Astrocyte (in vitro differentiated cells and primary cell): ENCODE measurements at regions not wholly inside any gene's neighbourhood (a gene's known extent, or its start where the extent isn't known, plus 50 kb on each side); places are given as distances from the start of the nearest gene placed in this dataset.

Experiments used
- DNase-seq: peaks from one replicate; pipeline ENCODE4 v3.0.0-alpha.2; 2010; ENCODE audit warnings: low read depth
- FAIRE-seq: peaks from 2 replicates; lab custom pipeline; 2011; peaks lifted over from hg19 to GRCh38; lab: Jason Lieb, UNC
- H2AFZ ChIP-seq: 2 replicates; pipeline ENCODE4 v1.6.0; 2012; ENCODE audit warnings: low read depth, low read length, inconsistent platforms
- H3K27ac ChIP-seq: 2 replicates; pipeline ENCODE4 v1.5.1; 2011; ENCODE audit warnings: low read depth, low read length, inconsistent platforms
- H3K27me3 ChIP-seq: 2 replicates; pipeline ENCODE4 v1.6.0; 2011; ENCODE audit warnings: low read length, inconsistent platforms; ENCODE audit not compliant: insufficient read depth
- H3K36me3 ChIP-seq: 2 replicates; pipeline ENCODE4 v1.5.1; 2011; ENCODE audit warnings: low read length, inconsistent platforms; ENCODE audit not compliant: insufficient read depth
- H3K4me1 ChIP-seq: 2 replicates; pipeline ENCODE4 v1.5.1; 2011; ENCODE audit warnings: low read length, inconsistent platforms; ENCODE audit not compliant: insufficient read depth
- H3K4me2 ChIP-seq: 2 replicates; pipeline ENCODE4 v1.6.0; 2012; ENCODE audit warnings: low read length, inconsistent platforms
- H3K4me3 ChIP-seq: 2 replicates; pipeline ENCODE4 v1.5.1; 2011; ENCODE audit warnings: low read depth, mild to moderate bottlenecking, low read length, inconsistent platforms; ENCODE audit not compliant: insufficient read depth
- H3K79me2 ChIP-seq: 2 replicates; pipeline ENCODE4 v1.6.0; 2012; ENCODE audit warnings: mild to moderate bottlenecking, low read length, inconsistent platforms; ENCODE audit not compliant: insufficient read depth
- H3K9ac ChIP-seq: 2 replicates; pipeline ENCODE4 v1.6.0; 2012; ENCODE audit warnings: mild to moderate bottlenecking, low read length, inconsistent platforms
- H3K9me3 ChIP-seq: 2 replicates; pipeline ENCODE4 v1.5.1; 2012; ENCODE audit warnings: low read depth, mild to moderate bottlenecking, low read length, inconsistent platforms; ENCODE audit not compliant: insufficient read depth
- H4K20me1 ChIP-seq: 2 replicates; pipeline ENCODE4 v1.6.0; 2012; ENCODE audit warnings: low read length, inconsistent platforms; ENCODE audit not compliant: insufficient read depth
- H3K27ac Mint-ChIP-seq: one replicate; pipeline ENCODE4 v1.8.0; 2021; ENCODE audit warnings: mild to moderate bottlenecking, mixed read lengths; ENCODE audit not compliant: unreplicated experiment
- H3K27me3 Mint-ChIP-seq: one replicate; pipeline ENCODE4 v1.8.0; 2021; ENCODE audit warnings: low read depth, mixed read lengths; ENCODE audit not compliant: unreplicated experiment
- H3K36me3 Mint-ChIP-seq: one replicate; pipeline ENCODE4 v1.8.0; 2021; ENCODE audit warnings: low read depth, mixed read lengths; ENCODE audit not compliant: unreplicated experiment
- H3K4me1 Mint-ChIP-seq: one replicate; pipeline ENCODE4 v1.8.0; 2021; ENCODE audit warnings: low read depth, mixed read lengths; ENCODE audit not compliant: unreplicated experiment
- H3K4me3 Mint-ChIP-seq: one replicate; pipeline ENCODE4 v1.8.0; 2021; ENCODE audit warnings: mild to moderate bottlenecking, moderate library complexity, mixed read lengths; ENCODE audit not compliant: unreplicated experiment
- H3K9me3 Mint-ChIP-seq: one replicate; pipeline ENCODE4 v1.8.0; 2021; ENCODE audit warnings: mild to moderate bottlenecking, mixed read lengths; ENCODE audit not compliant: unreplicated experiment
- EZH2 ChIP-seq: IDR thresholded peaks from 2 replicates; pipeline ENCODE4 v1.6.1; 2012; ENCODE audit warnings: mild to moderate bottlenecking, low read length, inconsistent platforms; ENCODE audit not compliant: insufficient read depth
- TF ChIP-seq, protein P1 (sequence below): IDR thresholded peaks from 2 replicates; pipeline ENCODE4 v1.5.1; 2011; ENCODE audit warnings: low read depth, mild to moderate bottlenecking, inconsistent platforms, low read length, moderate library complexity; ENCODE audit not compliant: insufficient read depth

GRCh38 chr5:178786859-178787499 is 56.5 kb upstream of the ZNF354A start:
- peak overlapping the region; percentile 94 for H3K27ac Mint-ChIP-seq
- peaks cover 4% of the 10 kb centered on the region for H3K27me3 Mint-ChIP-seq
- FAIRE-seq (no peak), DNase-seq (peak; percentile 29)
- Histone ChIP-seq H2AFZ (no peak overlapping the region), H3K9ac (no peak overlapping the region), H3K4me1 (no peaks in the 10 kb centered on the region), H3K4me2 (no peak overlapping the region), H3K9me3 (peaks cover 11% of the 10 kb centered on the region), H4K20me1 (no peaks in the 10 kb centered on the region), H3K27me3 (no peaks in the 10 kb centered on the region), H3K4me3 (no peak overlapping the region), H3K79me2 (no peaks in the 10 kb centered on the region), H3K27ac (peak overlapping the region; percentile 12), H3K36me3 (no peaks in the 10 kb centered on the region)
- H3K4me1 Mint-ChIP-seq: peaks cover 21% of the 10 kb centered on the region
- H3K4me3 Mint-ChIP-seq: no peak overlapping the region
- TF ChIP-seq EZH2: no peak
- TF ChIP-seq, protein P1, sequence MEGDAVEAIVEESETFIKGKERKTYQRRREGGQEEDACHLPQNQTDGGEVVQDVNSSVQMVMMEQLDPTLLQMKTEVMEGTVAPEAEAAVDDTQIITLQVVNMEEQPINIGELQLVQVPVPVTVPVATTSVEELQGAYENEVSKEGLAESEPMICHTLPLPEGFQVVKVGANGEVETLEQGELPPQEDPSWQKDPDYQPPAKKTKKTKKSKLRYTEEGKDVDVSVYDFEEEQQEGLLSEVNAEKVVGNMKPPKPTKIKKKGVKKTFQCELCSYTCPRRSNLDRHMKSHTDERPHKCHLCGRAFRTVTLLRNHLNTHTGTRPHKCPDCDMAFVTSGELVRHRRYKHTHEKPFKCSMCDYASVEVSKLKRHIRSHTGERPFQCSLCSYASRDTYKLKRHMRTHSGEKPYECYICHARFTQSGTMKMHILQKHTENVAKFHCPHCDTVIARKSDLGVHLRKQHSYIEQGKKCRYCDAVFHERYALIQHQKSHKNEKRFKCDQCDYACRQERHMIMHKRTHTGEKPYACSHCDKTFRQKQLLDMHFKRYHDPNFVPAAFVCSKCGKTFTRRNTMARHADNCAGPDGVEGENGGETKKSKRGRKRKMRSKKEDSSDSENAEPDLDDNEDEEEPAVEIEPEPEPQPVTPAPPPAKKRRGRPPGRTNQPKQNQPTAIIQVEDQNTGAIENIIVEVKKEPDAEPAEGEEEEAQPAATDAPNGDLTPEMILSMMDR: no peak
- H3K9me3 Mint-ChIP-seq: peaks cover 10% of the 10 kb centered on the region
- no peaks in the 10 kb centered on the region for H3K36me3 Mint-ChIP-seq

GRCh38 chr5:178786417-178786816 is 56.0 kb upstream of the ZNF354A start:
- peaks cover 21% of the 10 kb centered on the region for H3K4me1 Mint-ChIP-seq
- no peaks in the 10 kb centered on the region for H3K36me3 Mint-ChIP-seq
- H3K9me3 ChIP-seq: peaks cover 15% of the 10 kb centered on the region
- DNase-seq: no peak
- no peaks in the 10 kb centered on the region for H3K27me3 ChIP-seq
- H3K4me3 ChIP-seq: no peak overlapping the region
- peak overlapping the region; percentile 94 for H3K27ac Mint-ChIP-seq
- H3K4me1 ChIP-seq: no peaks in the 10 kb centered on the region
- H2AFZ ChIP-seq: no peak overlapping the region
- no peaks in the 10 kb centered on the region for H4K20me1 ChIP-seq
- TF ChIP-seq, protein P1: no peak
- TF ChIP-seq EZH2: no peak
- H3K4me3 Mint-ChIP-seq: no peak overlapping the region
- no peak overlapping the region for H3K4me2 ChIP-seq
- H3K27me3 Mint-ChIP-seq: peaks cover 4% of the 10 kb centered on the region
- no peaks in the 10 kb centered on the region for H3K79me2 ChIP-seq
- H3K36me3 ChIP-seq: no peaks in the 10 kb centered on the region
- no peak for FAIRE-seq
- peak overlapping the region; percentile 12 for H3K27ac ChIP-seq
- no peak overlapping the region for H3K9ac ChIP-seq
- peaks cover 11% of the 10 kb centered on the region for H3K9me3 Mint-ChIP-seq

DNA sequence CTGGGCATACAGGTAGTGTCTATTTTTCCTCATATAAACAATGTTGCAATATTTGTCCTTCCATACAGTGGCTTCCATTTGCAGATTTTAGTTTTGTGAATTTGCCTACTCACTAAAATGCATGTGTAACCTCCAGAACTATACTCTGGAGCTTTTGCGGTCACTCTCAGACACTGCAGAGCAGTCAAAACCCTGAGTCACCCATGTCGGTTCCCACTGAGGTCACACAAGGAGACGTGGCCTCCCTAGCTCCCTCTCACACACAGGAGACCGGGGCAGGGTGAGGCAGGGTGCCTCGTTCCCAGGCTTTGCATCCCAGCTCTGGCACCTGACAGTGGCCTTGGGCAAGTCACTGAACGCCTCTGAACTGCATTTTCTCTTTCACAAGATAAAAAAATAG is 55.5 kb upstream of the ZNF354A start:
- Histone ChIP-seq H3K79me2 (no peaks in the 10 kb centered on the region), H3K4me2 (no peak overlapping the region), H3K4me1 (no peaks in the 10 kb centered on the region), H3K9ac (no peak overlapping the region), H3K9me3 (peaks cover 16% of the 10 kb centered on the region), H3K27me3 (no peaks in the 10 kb centered on the region), H4K20me1 (no peaks in the 10 kb centered on the region), H3K36me3 (no peaks in the 10 kb centered on the region), H3K4me3 (no peak overlapping the region), H3K27ac (no peak overlapping the region), H2AFZ (no peak overlapping the region)
- Mint-ChIP-seq H3K27me3 (peaks cover 4% of the 10 kb centered on the region), H3K4me3 (no peak overlapping the region), H3K27ac (peak overlapping the region; percentile 94), H3K36me3 (no peaks in the 10 kb centered on the region), H3K9me3 (peaks cover 15% of the 10 kb centered on the region), H3K4me1 (peaks cover 21% of the 10 kb centered on the region)
- TF ChIP-seq EZH2: no peak
- TF ChIP-seq, protein P1: no peak
- DNase-seq (peak; percentile 4), FAIRE-seq (no peak)
